Retinal pigment epithelial cell (primary cell): ENCODE measurements at regions not wholly inside any gene's neighbourhood (a gene's known extent, or its start where the extent isn't known, plus 50 kb on each side); places are given as distances from the start of the nearest gene placed in this dataset.
A peak's percentile ranks its signal among the peaks of the same experiment; 100 is the strongest.
"Not testable (repeated sequence)": the region's sequence is repeated elsewhere in the genome, so short reads cannot be mapped to it uniquely, and the experiment has no call there.

Source experiments
- DNase-seq: peaks from one replicate; pipeline ENCODE4 v3.0.0-alpha.2; 2010; ENCODE audit warnings: low read depth
- H3K4me3 ChIP-seq: 2 replicates; pipeline ENCODE4 v1.5.1; 2011; ENCODE audit warnings: mild to moderate bottlenecking, low read length, control low read depth, moderate library complexity
- CTCF ChIP-seq: conservative IDR thresholded peaks from 2 replicates; pipeline ENCODE4 v1.5.1; 2011; ENCODE audit warnings: low read depth, low read length, control low read depth, inconsistent platforms

DNA sequence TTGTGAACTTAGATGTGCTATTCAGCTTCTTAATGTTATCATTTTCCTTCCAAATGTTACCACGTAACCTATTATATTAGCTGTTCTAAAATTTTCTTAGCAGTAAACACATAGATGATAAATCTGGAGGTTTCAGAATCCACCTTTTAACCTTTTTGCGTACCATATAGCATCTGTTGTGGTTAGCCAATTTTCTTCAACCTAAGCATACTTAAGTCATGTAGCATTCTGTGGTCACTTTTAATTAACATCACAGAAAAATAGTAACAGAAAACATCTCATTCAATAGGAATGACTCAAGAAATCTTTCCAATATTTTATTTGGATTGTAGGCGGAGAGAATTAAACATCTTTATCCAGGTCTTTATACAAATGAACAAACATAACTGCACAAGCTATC lies 1465.3 kb upstream of the GBE1 start:
- no peak overlapping the region for H3K4me3 ChIP-seq
- DNase-seq = peak; percentile 34
- no peak for TF ChIP-seq CTCF

DNA sequence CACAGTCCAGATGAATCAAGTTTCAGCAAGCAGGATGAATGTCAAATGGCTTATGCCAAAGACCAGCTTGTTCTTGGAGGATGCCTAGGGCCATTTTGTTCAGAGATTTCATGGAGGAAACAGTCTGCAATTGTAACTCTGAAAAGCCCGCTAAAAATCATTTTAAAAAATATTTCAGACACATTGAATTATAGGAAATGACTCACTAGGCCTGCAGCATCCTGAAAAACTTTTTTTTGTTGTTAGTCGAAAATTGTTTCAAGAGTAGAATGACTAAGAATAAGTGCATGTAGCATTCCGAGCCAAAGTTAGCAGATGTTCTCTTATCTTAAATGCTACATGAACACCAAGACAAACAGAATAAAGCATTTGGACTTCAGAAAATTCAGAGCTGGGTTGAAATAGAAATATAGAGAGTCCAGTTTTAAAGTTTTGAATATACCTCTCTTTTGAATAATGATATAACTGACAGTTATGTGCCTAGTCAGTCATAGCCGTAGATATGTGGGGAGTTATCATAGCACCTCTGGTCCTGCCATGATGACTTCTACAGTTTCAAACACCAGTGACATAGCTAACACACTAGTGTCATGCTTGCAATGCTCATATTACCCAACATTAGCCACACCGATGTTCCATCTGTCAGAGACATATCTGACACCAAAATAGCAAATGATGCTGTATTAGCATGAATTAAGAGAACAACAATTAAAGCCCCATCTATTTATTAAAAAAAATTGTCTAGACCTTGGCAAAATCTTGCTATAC lies 1462.8 kb upstream of the GBE1 start:
- no peak for TF ChIP-seq CTCF
- H3K4me3 ChIP-seq = no peak overlapping the region
- peak; percentile 6 for DNase-seq

GRCh38 chr3:83218383-83219200 lies 1457.1 kb upstream of the GBE1 start:
- DNase-seq = no peak
- no peak for TF ChIP-seq CTCF
- no peak overlapping the region for H3K4me3 ChIP-seq

DNA sequence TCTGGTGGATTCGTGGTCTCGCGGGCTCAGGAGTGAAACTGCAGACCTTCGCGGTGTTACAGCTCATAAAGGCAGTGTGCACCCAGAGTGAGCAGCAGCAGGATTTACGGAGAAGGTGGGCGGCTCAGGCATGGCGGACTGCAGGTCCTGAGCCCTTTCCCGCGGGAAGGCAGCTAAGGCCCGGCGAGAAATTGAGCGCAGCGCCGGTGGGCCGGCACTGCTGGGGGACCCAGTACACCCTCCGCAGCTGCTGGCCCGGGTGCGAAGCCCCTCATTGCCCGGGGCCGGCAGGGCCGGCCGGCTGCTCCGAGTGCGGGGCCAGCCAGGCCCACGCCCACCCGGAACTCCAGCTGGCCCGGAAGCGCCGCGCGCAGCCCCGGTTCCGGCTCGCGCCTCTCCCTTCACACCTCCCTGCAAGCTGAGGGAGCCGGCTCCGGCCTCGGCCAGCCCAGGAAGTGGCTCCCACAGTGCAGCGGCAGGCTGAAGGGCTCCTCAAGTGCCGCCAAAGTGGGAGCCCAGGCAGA lies 1456.2 kb upstream of the GBE1 start:
- DNase-seq, H3K4me3 ChIP-seq: not testable (repeated sequence)

DNA sequence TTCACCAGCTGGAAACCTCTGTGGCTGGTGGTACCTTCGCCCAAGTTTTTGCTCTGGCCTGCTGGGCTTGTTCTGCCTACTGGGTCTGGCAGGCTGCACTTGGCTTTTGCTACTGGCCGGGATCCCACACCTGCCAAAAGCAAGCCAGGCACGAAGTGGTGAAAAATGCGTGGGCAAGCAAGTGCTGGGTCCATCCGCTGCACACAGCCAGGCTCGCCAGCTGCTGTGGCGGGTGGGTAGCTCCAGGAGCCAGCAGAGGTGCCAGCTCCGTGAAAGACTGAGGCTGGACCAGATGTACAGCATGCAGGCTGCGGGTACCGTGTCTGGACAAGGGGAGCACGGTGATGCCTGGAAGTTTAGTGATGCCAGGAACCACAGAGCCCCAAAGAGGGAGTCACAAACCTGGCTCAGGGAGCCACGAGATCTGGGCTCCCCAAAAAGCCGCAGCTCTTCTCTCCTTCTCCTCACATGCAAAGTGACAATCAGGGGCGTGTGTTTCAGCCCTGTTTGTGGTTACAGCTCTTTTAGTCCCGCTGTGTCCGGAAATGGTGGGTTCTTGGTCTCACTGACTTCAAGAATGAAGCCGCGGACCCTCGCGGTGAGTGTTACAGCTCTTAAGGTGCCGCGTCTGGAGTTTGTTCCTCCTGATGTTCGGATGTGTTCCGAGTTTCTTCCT lies 1455.6 kb upstream of the GBE1 start:
- DNase-seq = no peak
- no peak overlapping the region for H3K4me3 ChIP-seq
- TF ChIP-seq CTCF = no peak

GRCh38 chr3:83195243-83195642 lies 1433.8 kb upstream of the GBE1 start:
- no peak for TF ChIP-seq CTCF
- H3K4me3 ChIP-seq = no peak overlapping the region
- no peak for DNase-seq

DNA sequence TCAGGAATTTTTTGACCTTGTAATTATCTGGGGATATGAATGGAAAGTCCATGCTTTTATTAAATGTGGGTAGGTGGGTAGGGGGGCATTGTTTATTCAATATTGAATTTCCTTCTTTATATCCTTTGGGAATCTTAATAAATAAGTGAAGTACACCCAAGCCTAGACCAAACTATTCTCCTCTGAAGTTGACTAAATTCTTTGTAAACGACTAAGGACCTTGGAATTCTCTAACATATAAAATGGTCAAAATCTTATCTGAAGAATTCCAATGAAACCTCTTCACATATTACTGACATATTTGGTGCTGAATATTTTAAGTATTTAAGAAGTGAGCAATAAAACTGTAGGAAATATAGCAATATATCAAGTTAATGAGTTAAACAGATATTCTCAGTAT lies 1432.1 kb upstream of the GBE1 start:
- no peak for TF ChIP-seq CTCF
- DNase-seq = peak; percentile 6
- no peak overlapping the region for H3K4me3 ChIP-seq
